ENCODE measurements at regions not wholly inside any gene's neighbourhood (a gene's known extent, or its start where the extent isn't known, plus 50 kb on each side); places are given as distances from the start of the nearest gene placed in this dataset.
"Not testable (repeated sequence)": the region's sequence is repeated elsewhere in the genome, so short reads cannot be mapped to it uniquely, and the experiment has no call there.

GRCh38 chr1:14280909-14281308, 317.6 kb upstream of the KAZN start:
- Histone ChIP-seq H3K36me3 (replicated peaks) (no peaks in the 10 kb centered on the region), H3K4me3 (no peak overlapping the region), H3K27me3 (ENCODE audit: low read depth) (no peaks in the 10 kb centered on the region), H3K4me1 (no peaks in the 10 kb centered on the region), H3K9me3 (no peaks in the 10 kb centered on the region)
- DNase-seq (ENCODE audit: low spot score in 2 of 2) = no peak
- in situ Hi-C loops (cut with MboI; ENCODE audit: low sequenced_read_pairs) = no loop called here

GRCh38 chr1:14281412-14281811, 317.1 kb upstream of the KAZN start:
- Histone ChIP-seq H3K4me1 (no peaks in the 10 kb centered on the region), H3K27me3 (ENCODE audit: low read depth) (no peaks in the 10 kb centered on the region), H3K9me3 (no peaks in the 10 kb centered on the region), H3K4me3 (no peak overlapping the region), H3K36me3 (replicated peaks) (no peaks in the 10 kb centered on the region)
- DNase-seq (ENCODE audit: low spot score in 2 of 2) = no peak
- in situ Hi-C loops (cut with MboI; ENCODE audit: low sequenced_read_pairs) = no loop called here

GRCh38 chr1:14282707-14283106, 315.8 kb upstream of the KAZN start:
- Histone ChIP-seq H3K4me1 (no peaks in the 10 kb centered on the region), H3K9me3 (no peaks in the 10 kb centered on the region), H3K4me3 (no peak overlapping the region), H3K36me3 (replicated peaks) (no peaks in the 10 kb centered on the region), H3K27me3 (ENCODE audit: low read depth) (no peaks in the 10 kb centered on the region)
- in situ Hi-C loops (cut with MboI; ENCODE audit: low sequenced_read_pairs) = no loop called here
- DNase-seq (ENCODE audit: low spot score in 2 of 2) = no peak

- in situ Hi-C loops (cut with MboI; ENCODE audit: low sequenced_read_pairs) = no loop called here
Measured at GRCh38 chr1:14285238-14285637, 313.2 kb upstream of the KAZN start.

GRCh38 chr1:14291182-14291581, 307.3 kb upstream of the KAZN start:
- in situ Hi-C loops (cut with MboI; ENCODE audit: low sequenced_read_pairs); H3K27me3 ChIP-seq (ENCODE audit: low read depth); H3K4me3 ChIP-seq; H3K36me3 ChIP-seq (replicated peaks); H3K4me1 ChIP-seq; H3K9me3 ChIP-seq: not testable (repeated sequence)
- DNase-seq (ENCODE audit: low spot score in 2 of 2) = peak in 1 of 2 experiments; percentile 15

More at GRCh38 chr1:14285238-14285637, 313.2 kb upstream of the KAZN start:
- no peaks in the 10 kb centered on the region for H3K4me1 ChIP-seq
- DNase-seq (ENCODE audit: low spot score in 2 of 2) = no peak
- no peaks in the 10 kb centered on the region for H3K36me3 ChIP-seq (replicated peaks)
- peaks cover 3% of the 10 kb centered on the region; the same call in 1 of the 2 replicates for H3K27me3 ChIP-seq (ENCODE audit: low read depth)
- H3K9me3 ChIP-seq = no peaks in the 10 kb centered on the region
- H3K4me3 ChIP-seq = no peak overlapping the region

GRCh38 chr1:14292520-14292919, 306.0 kb upstream of the KAZN start:
- Histone ChIP-seq H3K4me1 (no peaks in the 10 kb centered on the region), H3K36me3 (replicated peaks) (no peaks in the 10 kb centered on the region), H3K27me3 (ENCODE audit: low read depth) (peaks cover 3% of the 10 kb centered on the region; the same call in 1 of the 2 replicates), H3K4me3 (no peak overlapping the region), H3K9me3 (no peaks in the 10 kb centered on the region)
- no peak for DNase-seq (ENCODE audit: low spot score in 2 of 2)
- in situ Hi-C loops (cut with MboI; ENCODE audit: low sequenced_read_pairs) = no loop called here

GRCh38 chr1:14294006-14294405, 304.5 kb upstream of the KAZN start:
- H3K4me1 ChIP-seq = no peaks in the 10 kb centered on the region
- H3K9me3 ChIP-seq = no peaks in the 10 kb centered on the region
- H3K27me3 ChIP-seq (ENCODE audit: low read depth) = no peaks in the 10 kb centered on the region
- H3K4me3 ChIP-seq = no peak overlapping the region
- DNase-seq (ENCODE audit: low spot score in 2 of 2) = no peak
- H3K36me3 ChIP-seq (replicated peaks) = no peaks in the 10 kb centered on the region
- in situ Hi-C loops (cut with MboI; ENCODE audit: low sequenced_read_pairs) = no loop called here

GRCh38 chr1:14294860-14295536, 303.5 kb upstream of the KAZN start:
- DNase-seq (ENCODE audit: low spot score in 2 of 2) = no peak
- no peaks in the 10 kb centered on the region for H3K27me3 ChIP-seq (ENCODE audit: low read depth)
- no peak overlapping the region for H3K4me3 ChIP-seq
- H3K4me1 ChIP-seq = no peaks in the 10 kb centered on the region
- in situ Hi-C loops (cut with MboI; ENCODE audit: low sequenced_read_pairs) = no loop called here
- H3K36me3 ChIP-seq (replicated peaks) = no peaks in the 10 kb centered on the region
- H3K9me3 ChIP-seq = no peaks in the 10 kb centered on the region

- H3K9me3 ChIP-seq = no peaks in the 10 kb centered on the region
- in situ Hi-C loops (cut with MboI; ENCODE audit: low sequenced_read_pairs) = no loop called here
- no peak for DNase-seq (ENCODE audit: low spot score in 2 of 2)
- H3K4me1 ChIP-seq = no peaks in the 10 kb centered on the region
- no peaks in the 10 kb centered on the region for H3K27me3 ChIP-seq (ENCODE audit: low read depth)
- no peaks in the 10 kb centered on the region for H3K36me3 ChIP-seq (replicated peaks)
- no peak overlapping the region for H3K4me3 ChIP-seq
Measured at GRCh38 chr1:14296795-14297194, 301.7 kb upstream of the KAZN start.

- Histone ChIP-seq H3K9me3 (no peaks in the 10 kb centered on the region), H3K4me3 (no peak overlapping the region), H3K4me1 (no peaks in the 10 kb centered on the region), H3K27me3 (ENCODE audit: low read depth) (peaks cover under 1% of the 10 kb centered on the region; the same call in 1 of the 2 replicates), H3K36me3 (replicated peaks) (no peaks in the 10 kb centered on the region)
- in situ Hi-C loops (cut with MboI; ENCODE audit: low sequenced_read_pairs) = no loop called here
- no peak for DNase-seq (ENCODE audit: low spot score in 2 of 2)
Measured at GRCh38 chr1:14297356-14297755, 301.1 kb upstream of the KAZN start.

- Histone ChIP-seq H3K9me3 (no peaks in the 10 kb centered on the region), H3K36me3 (replicated peaks) (no peaks in the 10 kb centered on the region), H3K4me1 (no peaks in the 10 kb centered on the region), H3K27me3 (ENCODE audit: low read depth) (peaks cover 8% of the 10 kb centered on the region), H3K4me3 (no peak overlapping the region)
- in situ Hi-C loops (cut with MboI; ENCODE audit: low sequenced_read_pairs) = no loop called here
- DNase-seq (ENCODE audit: low spot score in 2 of 2) = no peak
Measured at GRCh38 chr1:14298806-14299205, 299.7 kb upstream of the KAZN start.

- Histone ChIP-seq H3K4me3 (no peak overlapping the region), H3K9me3 (no peaks in the 10 kb centered on the region), H3K36me3 (replicated peaks) (no peaks in the 10 kb centered on the region), H3K27me3 (ENCODE audit: low read depth) (peaks cover 9% of the 10 kb centered on the region), H3K4me1 (no peaks in the 10 kb centered on the region)
- no peak for DNase-seq (ENCODE audit: low spot score in 2 of 2)
- in situ Hi-C loops (cut with MboI; ENCODE audit: low sequenced_read_pairs) = no loop called here
Measured at GRCh38 chr1:14300991-14301703, 297.3 kb upstream of the KAZN start.

- no peaks in the 10 kb centered on the region for H3K36me3 ChIP-seq (replicated peaks)
- H3K4me3 ChIP-seq = no peak overlapping the region
- no peaks in the 10 kb centered on the region for H3K4me1 ChIP-seq
- in situ Hi-C loops (cut with MboI; ENCODE audit: low sequenced_read_pairs) = no loop called here
- peaks cover 9% of the 10 kb centered on the region for H3K27me3 ChIP-seq (ENCODE audit: low read depth)
- no peak for DNase-seq (ENCODE audit: low spot score in 2 of 2)
- H3K9me3 ChIP-seq = no peaks in the 10 kb centered on the region
Measured at GRCh38 chr1:14301704-14302024, 296.8 kb upstream of the KAZN start.

GRCh38 chr1:14302025-14302424, 296.5 kb upstream of the KAZN start:
- H3K4me1 ChIP-seq = no peaks in the 10 kb centered on the region
- H3K9me3 ChIP-seq = no peaks in the 10 kb centered on the region
- H3K36me3 ChIP-seq (replicated peaks) = no peaks in the 10 kb centered on the region
- DNase-seq (ENCODE audit: low spot score in 2 of 2) = no peak
- in situ Hi-C loops (cut with MboI; ENCODE audit: low sequenced_read_pairs) = no loop called here
- H3K4me3 ChIP-seq = no peak overlapping the region
- peaks cover 9% of the 10 kb centered on the region for H3K27me3 ChIP-seq (ENCODE audit: low read depth)

Data from HAP-1 (cell line).